SK-N-SH (cell line): ENCODE measurements at regions not wholly inside any gene's neighbourhood (a gene's known extent, or its start where the extent isn't known, plus 50 kb on each side); places are given as distances from the start of the nearest gene placed in this dataset.
A peak's percentile ranks its signal among the peaks of the same experiment; 100 is the strongest.

Experiments
- CTCF ChIA-PET: fragments of 300-600, 350-600 bp; formaldehyde crosslinking; extraction: SDS; loops from one replicate; lab custom pipeline; 2021; lab: Yijun Ruan, JAX
- POLR2A ChIA-PET: fragments of 350-600 bp; sonication (Branson Sonifier 250); formaldehyde crosslinking; extraction: SDS; loops from one replicate; lab custom pipeline; 2020; ENCODE audit warnings: antibody characterized with exemption, inconsistent platforms; lab: Yijun Ruan, JAX
- DNase-seq: peaks from one replicate; pipeline ENCODE4 v3.0.0; 2012
- H2AFZ ChIP-seq: fragments of 200-600 bp; sonication (generic); 2 replicates; pipeline ENCODE4 v1.8.1; 2016; ENCODE audit warnings: antibody characterized with exemption, mild to moderate bottlenecking, low read depth
- H3F3A ChIP-seq: fragments of 200-600 bp; sonication (generic); replicated peaks from 2 replicates; pipeline ENCODE3; 2016; ENCODE audit warnings: antibody characterized with exemption, mild to moderate bottlenecking; ENCODE audit not compliant: insufficient read depth
- H3K27ac ChIP-seq, 2 experiments: fragments of 200-500 bp in 1 of 2; fragments of 200-600 bp in 1 of 2; sonication (Bioruptor generic) in 1 of 2; sonication (generic), shearing (Covaris generic) in 1 of 2; 2 replicates each; pipeline versions ENCODE4 v1.5.1 to v1.6.1; 2014 to 2016; ENCODE audit warnings: low read depth in 2 of 2, inconsistent platforms in 1 of 2, low read length in 1 of 2, mild to moderate bottlenecking in 1 of 2, mixed read lengths in 1 of 2
- H3K27me3 ChIP-seq: fragments of 200-600 bp; sonication (generic), shearing (Covaris generic); 2 replicates; pipeline ENCODE4 v1.6.1; 2016; ENCODE audit warnings: mixed run types; ENCODE audit not compliant: insufficient read depth
- H3K36me3 ChIP-seq, 2 experiments: fragments of 200-500 bp in 1 of 2; fragments of 200-600 bp in 1 of 2; sonication (Bioruptor generic) in 1 of 2; sonication (generic) in 1 of 2; replicated peaks in 1 of 2; 2 replicates each; pipeline versions ENCODE3 to v1.5.1; 2014 to 2016; ENCODE audit warnings: low read length in 1 of 2, mild to moderate bottlenecking in 1 of 2; ENCODE audit not compliant: insufficient read depth in 2 of 2, control insufficient read depth in 1 of 2
- H3K4me1 ChIP-seq, 2 experiments: fragments of 200-500 bp in 1 of 2; fragments of 200-600 bp in 1 of 2; sonication (Bioruptor generic) in 1 of 2; sonication (generic), shearing (Covaris generic) in 1 of 2; 2 replicates each; pipeline versions ENCODE4 v1.5.1 to v1.6.1; 2014 to 2016; ENCODE audit warnings: low read depth in 1 of 2, low read length in 1 of 2, mixed run types in 1 of 2; ENCODE audit not compliant: insufficient read depth in 2 of 2, control insufficient read depth in 1 of 2
- H3K4me2 ChIP-seq: fragments of 200-600 bp; sonication (generic), shearing (Covaris generic); 2 replicates; pipeline ENCODE4 v1.6.1; 2017; ENCODE audit warnings: mixed run types
- H3K4me3 ChIP-seq, 2 experiments: fragments of 200-500 bp in 1 of 2; fragments of 200-600 bp in 1 of 2; sonication (Bioruptor generic) in 1 of 2; sonication (generic), shearing (Covaris generic) in 1 of 2; 2 replicates each; pipeline versions ENCODE4 v1.5.1 to v1.8.1; 2014 to 2016; ENCODE audit warnings: low read depth in 2 of 2, inconsistent platforms in 1 of 2, low read length in 1 of 2, mild to moderate bottlenecking in 1 of 2, mixed read lengths in 1 of 2, moderate library complexity in 1 of 2
- H3K79me2 ChIP-seq: fragments of 200-600 bp; sonication (generic); 2 replicates; pipeline ENCODE4 v1.8.1; 2017; ENCODE audit warnings: mild to moderate bottlenecking; ENCODE audit not compliant: insufficient read depth
- H3K9ac ChIP-seq: fragments of 200-600 bp; sonication (generic); 2 replicates; pipeline ENCODE4 v1.6.1; 2017; ENCODE audit warnings: mixed run types
- H3K9me2 ChIP-seq: fragments of 200-600 bp; sonication (generic); 2 replicates; pipeline ENCODE4 v1.6.1; 2017; ENCODE audit warnings: mixed run types
- H3K9me3 ChIP-seq: fragments of 200-600 bp; sonication (generic); 2 replicates; pipeline ENCODE4 v1.6.1; 2017; ENCODE audit warnings: mixed run types, mild to moderate bottlenecking, moderate library complexity
- H4K20me1 ChIP-seq: fragments of 200-600 bp; sonication (generic); 2 replicates; pipeline ENCODE4 v1.6.1; 2017; ENCODE audit warnings: mild to moderate bottlenecking, mixed run types; ENCODE audit not compliant: insufficient read depth
- CHD2 ChIP-seq: fragments of 150-350 bp; IDR thresholded peaks from 2 replicates; pipeline ENCODE4 v1.6.1; 2018; ENCODE audit warnings: low read length; ENCODE audit not compliant: partially characterized antibody
- ELF1 ChIP-seq: IDR thresholded peaks from 2 replicates; pipeline ENCODE4 v1.4.0; 2012
- FOSL2 ChIP-seq: IDR thresholded peaks from 2 replicates; pipeline ENCODE4 v1.4.0; 2012; ENCODE audit warnings: low read depth, mild to moderate bottlenecking, moderate library complexity, borderline replicate concordance
- FOXJ3 ChIP-seq: sonication (generic); formaldehyde crosslinking; IDR thresholded peaks from 2 replicates; pipeline ENCODE4 v1.5.1; 2020; ENCODE audit warnings: mild to moderate bottlenecking, missing genetic modification reagents
- FOXM1 ChIP-seq: IDR thresholded peaks from 2 replicates; pipeline ENCODE4 v1.4.0; 2012; ENCODE audit warnings: low read depth, mild to moderate bottlenecking
- GABPA ChIP-seq: IDR thresholded peaks from 2 replicates; pipeline ENCODE4 v1.4.0; 2012; ENCODE audit warnings: low read depth, mild to moderate bottlenecking
- GATA2 ChIP-seq: sonication (generic); formaldehyde crosslinking; IDR thresholded peaks from 2 replicates; pipeline ENCODE4 v1.5.0; 2020; ENCODE audit warnings: mild to moderate bottlenecking, missing genetic modification reagents
- JUND ChIP-seq: IDR thresholded peaks from 2 replicates; pipeline ENCODE4 v1.4.0; 2012
- MEF2A ChIP-seq: IDR thresholded peaks from 2 replicates; pipeline ENCODE4 v1.4.0; 2012; ENCODE audit warnings: low read depth, borderline replicate concordance
- MXI1 ChIP-seq: IDR thresholded peaks from 2 replicates; pipeline ENCODE4 v1.6.1; 2012; ENCODE audit warnings: mild to moderate bottlenecking, low read depth, low read length, improper control_type of control experiment
- NFIC ChIP-seq: IDR thresholded peaks from 2 replicates; pipeline ENCODE4 v1.4.0; 2012; ENCODE audit warnings: borderline replicate concordance
- NRF1 ChIP-seq: IDR thresholded peaks from 2 replicates; pipeline ENCODE4 v1.6.1; 2012; ENCODE audit warnings: low read depth, mild to moderate bottlenecking, low read length
- POLR2AphosphoS5 ChIP-seq: IDR thresholded peaks from 2 replicates; pipeline ENCODE4 v1.6.1; 2012; ENCODE audit warnings: low read depth, low read length
- RAD21 ChIP-seq: IDR thresholded peaks from 2 replicates; pipeline ENCODE4 v1.6.1; 2012; ENCODE audit warnings: mild to moderate bottlenecking, low read length
- RCOR1 ChIP-seq: fragments of 150-350 bp; IDR thresholded peaks from 2 replicates; pipeline ENCODE4 v1.6.1; 2017; ENCODE audit warnings: antibody characterized with exemption, low read length
- SIN3A ChIP-seq: IDR thresholded peaks from 2 replicates; pipeline ENCODE4 v1.6.1; 2012; ENCODE audit warnings: low read depth, mild to moderate bottlenecking, low read length, moderate library complexity, borderline replicate concordance
- TAF1 ChIP-seq: IDR thresholded peaks from 2 replicates; pipeline ENCODE4 v1.6.1; 2012; ENCODE audit warnings: low read depth, mild to moderate bottlenecking, low read length, moderate library complexity, borderline replicate concordance
- YY1 ChIP-seq: IDR thresholded peaks from 2 replicates; pipeline ENCODE4 v1.4.0; 2012; ENCODE audit warnings: low read depth, mild to moderate bottlenecking
- WGBS: methylation state at CpG from one replicate; pipeline ENCODE4 v1.1.6; 2017; ENCODE audit warnings: low lambda C conversion rate; 5-methylcytosine and 5-hydroxymethylcytosine counted together
- TF ChIP-seq, protein P1 (sequence below): IDR thresholded peaks from 2 replicates; pipeline ENCODE4; 2012
- TF ChIP-seq, protein P2 (sequence below): IDR thresholded peaks from 2 replicates; pipeline ENCODE4 v1.4.0; 2012; ENCODE audit warnings: low read depth
- TF ChIP-seq, protein P3 (sequence below): IDR thresholded peaks from 2 replicates; pipeline ENCODE4 v1.4.0; 2012; ENCODE audit warnings: low read depth, borderline replicate concordance
- TF ChIP-seq, protein P4 (sequence below): IDR thresholded peaks from 2 replicates; pipeline ENCODE4 v1.4.0; 2012; ENCODE audit warnings: low read depth, borderline replicate concordance
- TF ChIP-seq, protein P5 (sequence below): IDR thresholded peaks from 2 replicates; pipeline ENCODE4 v1.6.1; 2012; ENCODE audit warnings: mild to moderate bottlenecking, low read depth, low read length, moderate library complexity

DNA sequence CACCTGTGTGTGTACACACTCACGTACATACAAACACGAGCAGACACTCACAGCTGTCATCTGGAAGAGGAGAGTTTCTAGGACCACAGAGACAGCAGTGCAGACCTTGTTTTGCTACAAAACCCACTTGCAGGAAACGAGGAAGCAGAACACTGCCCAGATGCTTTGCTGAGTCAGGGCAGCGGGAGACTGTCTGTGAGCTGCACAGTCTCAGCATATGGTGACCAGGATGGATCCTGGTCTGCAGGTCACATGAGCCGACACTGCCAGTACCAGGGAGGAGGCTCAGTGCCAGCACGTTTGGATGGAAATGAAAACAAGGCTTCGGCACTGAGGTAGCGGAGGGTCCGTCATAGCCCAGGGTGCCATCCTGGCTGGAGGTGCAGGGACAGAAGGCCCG is 117.6 kb upstream of the DPP6 start (continued):
- TF ChIP-seq, protein P1, sequence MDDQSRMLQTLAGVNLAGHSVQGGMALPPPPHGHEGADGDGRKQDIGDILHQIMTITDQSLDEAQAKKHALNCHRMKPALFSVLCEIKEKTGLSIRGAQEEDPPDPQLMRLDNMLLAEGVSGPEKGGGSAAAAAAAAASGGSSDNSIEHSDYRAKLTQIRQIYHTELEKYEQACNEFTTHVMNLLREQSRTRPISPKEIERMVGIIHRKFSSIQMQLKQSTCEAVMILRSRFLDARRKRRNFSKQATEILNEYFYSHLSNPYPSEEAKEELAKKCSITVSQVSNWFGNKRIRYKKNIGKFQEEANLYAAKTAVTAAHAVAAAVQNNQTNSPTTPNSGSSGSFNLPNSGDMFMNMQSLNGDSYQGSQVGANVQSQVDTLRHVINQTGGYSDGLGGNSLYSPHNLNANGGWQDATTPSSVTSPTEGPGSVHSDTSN = no peak
- peak; percentile 62; the same call in 1 of the 2 replicates for TF ChIP-seq MXI1
- TF ChIP-seq SIN3A = no peak
- TF ChIP-seq RAD21 = no peak
- no peak for TF ChIP-seq NFIC
- no peak for TF ChIP-seq RCOR1
- peak; percentile 80 for TF ChIP-seq FOXJ3 (CRISPR knock-in tag)
- TF ChIP-seq, protein P2, sequence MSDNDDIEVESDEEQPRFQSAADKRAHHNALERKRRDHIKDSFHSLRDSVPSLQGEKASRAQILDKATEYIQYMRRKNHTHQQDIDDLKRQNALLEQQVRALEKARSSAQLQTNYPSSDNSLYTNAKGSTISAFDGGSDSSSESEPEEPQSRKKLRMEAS = no peak
- no peak for TF ChIP-seq FOXM1
- TF ChIP-seq YY1 = no peak

DNA sequence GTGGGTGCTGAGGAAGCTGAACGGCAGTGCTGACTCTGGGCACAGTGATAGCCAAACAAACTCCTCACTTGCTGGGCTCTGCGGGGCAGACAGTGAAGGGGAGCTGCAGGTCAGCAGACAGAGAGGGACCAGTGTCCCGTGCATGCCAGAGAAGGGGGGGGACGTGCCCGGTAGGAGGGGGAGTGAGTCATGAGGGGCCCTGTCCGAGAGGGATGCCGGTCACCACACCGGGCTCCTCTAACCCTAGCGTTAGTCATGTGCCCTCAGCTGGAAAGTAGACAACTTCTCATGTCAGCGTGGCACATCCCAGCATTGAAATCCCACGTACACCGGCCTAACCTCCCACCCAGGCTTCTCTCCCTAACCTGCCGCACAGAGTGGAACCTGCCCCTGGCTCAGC is 117.1 kb upstream of the DPP6 start:
- H3K79me2 ChIP-seq = no peaks in the 10 kb centered on the region
- CTCF ChIA-PET = interaction anchor here (0.5 to 1.9 kb wide), 4 partner anchors 8 to 61 kb away, joined by 3 to 8 read pairs (median 3); no protein-coding TSS in a partner anchor
- H3F3A ChIP-seq = no peaks in the 10 kb centered on the region
- H3K9ac ChIP-seq = no peak overlapping the region
- peak overlapping the region in 1 of 2 experiments; percentile 76; a peak in 2 of 4 replicates for H3K27ac ChIP-seq
- no peak overlapping the region for H2AFZ ChIP-seq
- no peak for TF ChIP-seq NRF1
- TF ChIP-seq, protein P1 = no peak
- no peak for TF ChIP-seq FOSL2
- no peak for TF ChIP-seq RAD21
- no peak for TF ChIP-seq ELF1
- TF ChIP-seq, protein P3, sequence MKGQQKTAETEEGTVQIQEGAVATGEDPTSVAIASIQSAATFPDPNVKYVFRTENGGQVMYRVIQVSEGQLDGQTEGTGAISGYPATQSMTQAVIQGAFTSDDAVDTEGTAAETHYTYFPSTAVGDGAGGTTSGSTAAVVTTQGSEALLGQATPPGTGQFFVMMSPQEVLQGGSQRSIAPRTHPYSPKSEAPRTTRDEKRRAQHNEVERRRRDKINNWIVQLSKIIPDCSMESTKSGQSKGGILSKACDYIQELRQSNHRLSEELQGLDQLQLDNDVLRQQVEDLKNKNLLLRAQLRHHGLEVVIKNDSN = no peak
- TF ChIP-seq MXI1 = no peak
- TF ChIP-seq MEF2A = no peak
- TF ChIP-seq, protein P4, sequence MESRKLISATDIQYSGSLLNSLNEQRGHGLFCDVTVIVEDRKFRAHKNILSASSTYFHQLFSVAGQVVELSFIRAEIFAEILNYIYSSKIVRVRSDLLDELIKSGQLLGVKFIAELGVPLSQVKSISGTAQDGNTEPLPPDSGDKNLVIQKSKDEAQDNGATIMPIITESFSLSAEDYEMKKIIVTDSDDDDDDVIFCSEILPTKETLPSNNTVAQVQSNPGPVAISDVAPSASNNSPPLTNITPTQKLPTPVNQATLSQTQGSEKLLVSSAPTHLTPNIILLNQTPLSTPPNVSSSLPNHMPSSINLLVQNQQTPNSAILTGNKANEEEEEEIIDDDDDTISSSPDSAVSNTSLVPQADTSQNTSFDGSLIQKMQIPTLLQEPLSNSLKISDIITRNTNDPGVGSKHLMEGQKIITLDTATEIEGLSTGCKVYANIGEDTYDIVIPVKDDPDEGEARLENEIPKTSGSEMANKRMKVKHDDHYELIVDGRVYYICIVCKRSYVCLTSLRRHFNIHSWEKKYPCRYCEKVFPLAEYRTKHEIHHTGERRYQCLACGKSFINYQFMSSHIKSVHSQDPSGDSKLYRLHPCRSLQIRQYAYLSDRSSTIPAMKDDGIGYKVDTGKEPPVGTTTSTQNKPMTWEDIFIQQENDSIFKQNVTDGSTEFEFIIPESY = no peak
- no peak for TF ChIP-seq FOXM1
- no peak for TF ChIP-seq GABPA
- no peak for TF ChIP-seq JUND
- TF ChIP-seq TAF1 = no peak
- no peak for TF ChIP-seq RCOR1
- no peak for TF ChIP-seq NFIC
- no peak for TF ChIP-seq POLR2AphosphoS5
- TF ChIP-seq, protein P5, sequence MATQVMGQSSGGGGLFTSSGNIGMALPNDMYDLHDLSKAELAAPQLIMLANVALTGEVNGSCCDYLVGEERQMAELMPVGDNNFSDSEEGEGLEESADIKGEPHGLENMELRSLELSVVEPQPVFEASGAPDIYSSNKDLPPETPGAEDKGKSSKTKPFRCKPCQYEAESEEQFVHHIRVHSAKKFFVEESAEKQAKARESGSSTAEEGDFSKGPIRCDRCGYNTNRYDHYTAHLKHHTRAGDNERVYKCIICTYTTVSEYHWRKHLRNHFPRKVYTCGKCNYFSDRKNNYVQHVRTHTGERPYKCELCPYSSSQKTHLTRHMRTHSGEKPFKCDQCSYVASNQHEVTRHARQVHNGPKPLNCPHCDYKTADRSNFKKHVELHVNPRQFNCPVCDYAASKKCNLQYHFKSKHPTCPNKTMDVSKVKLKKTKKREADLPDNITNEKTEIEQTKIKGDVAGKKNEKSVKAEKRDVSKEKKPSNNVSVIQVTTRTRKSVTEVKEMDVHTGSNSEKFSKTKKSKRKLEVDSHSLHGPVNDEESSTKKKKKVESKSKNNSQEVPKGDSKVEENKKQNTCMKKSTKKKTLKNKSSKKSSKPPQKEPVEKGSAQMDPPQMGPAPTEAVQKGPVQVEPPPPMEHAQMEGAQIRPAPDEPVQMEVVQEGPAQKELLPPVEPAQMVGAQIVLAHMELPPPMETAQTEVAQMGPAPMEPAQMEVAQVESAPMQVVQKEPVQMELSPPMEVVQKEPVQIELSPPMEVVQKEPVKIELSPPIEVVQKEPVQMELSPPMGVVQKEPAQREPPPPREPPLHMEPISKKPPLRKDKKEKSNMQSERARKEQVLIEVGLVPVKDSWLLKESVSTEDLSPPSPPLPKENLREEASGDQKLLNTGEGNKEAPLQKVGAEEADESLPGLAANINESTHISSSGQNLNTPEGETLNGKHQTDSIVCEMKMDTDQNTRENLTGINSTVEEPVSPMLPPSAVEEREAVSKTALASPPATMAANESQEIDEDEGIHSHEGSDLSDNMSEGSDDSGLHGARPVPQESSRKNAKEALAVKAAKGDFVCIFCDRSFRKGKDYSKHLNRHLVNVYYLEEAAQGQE = no peak
- TF ChIP-seq CHD2 = no peak
- TF ChIP-seq GATA2 = no peak
- H3K9me3 ChIP-seq = no peaks in the 10 kb centered on the region
- no peaks in the 10 kb centered on the region for H4K20me1 ChIP-seq
- H3K27me3 ChIP-seq = no peaks in the 10 kb centered on the region
- POLR2A ChIA-PET = no interaction called here
- no peak overlapping the region for H3K4me3 ChIP-seq
- no peak overlapping the region for H3K4me2 ChIP-seq
- H3K4me1 ChIP-seq = peaks cover 0 to 36% of the 10 kb centered on the region in 2 experiments; a peak in 2 of 4 replicates
- H3K9me2 ChIP-seq = no peaks in the 10 kb centered on the region
- no peak for DNase-seq
- no peaks in the 10 kb centered on the region for H3K36me3 ChIP-seq
- 41% methylated on average over 11 of the region's 13 CpGs for WGBS
